Liver (tissue), 8 donors: ENCODE measurements at regions not wholly inside any gene's neighbourhood (a gene's known extent, or its start where the extent isn't known, plus 50 kb on each side); places are given as distances from the start of the nearest gene placed in this dataset.

ENCODE experiments used
- DNase-seq: peaks from one replicate; pipeline ENCODE4 v3.0.0-alpha.2; 2017; ENCODE audit warnings: low spot score
- H3K27ac ChIP-seq, 2 donors: one replicate each; pipeline ENCODE4 v1.7.0; 2013; ENCODE audit warnings: inconsistent platforms in 2 of 2, low read length in 2 of 2, control low read depth in 1 of 2, low read depth in 1 of 2, mild to moderate bottlenecking in 1 of 2
- H3K27me3 ChIP-seq, 4 donors: one replicate each; pipeline versions ENCODE4 v1.6.1 to v1.7.0; 2013; ENCODE audit warnings: low read length in 3 of 4, inconsistent platforms in 1 of 4, mild to moderate bottlenecking in 1 of 4, moderate library complexity in 1 of 4; ENCODE audit not compliant: control insufficient read depth in 4 of 4, insufficient read depth in 4 of 4
- H3K36me3 ChIP-seq, 4 donors: one replicate each; pipeline versions ENCODE4 v1.6.1 to v1.7.0; 2013; ENCODE audit warnings: low read length in 3 of 4, mild to moderate bottlenecking in 3 of 4, low read depth in 1 of 4, moderate library complexity in 1 of 4; ENCODE audit not compliant: control insufficient read depth in 4 of 4, insufficient read depth in 3 of 4
- H3K4me1 ChIP-seq, 4 donors: one replicate each; pipeline versions ENCODE4 v1.6.1 to v1.7.0; 2013; ENCODE audit warnings: low read length in 3 of 4, mild to moderate bottlenecking in 3 of 4, moderate library complexity in 1 of 4; ENCODE audit not compliant: control insufficient read depth in 4 of 4, insufficient read depth in 4 of 4
- H3K4me3 ChIP-seq, 3 donors: one replicate each; pipeline versions ENCODE4 v1.6.1 to v1.7.0; 2013; ENCODE audit warnings: low read length in 3 of 3, control low read depth in 1 of 3, low read depth in 1 of 3, mild to moderate bottlenecking in 1 of 3
- H3K9ac ChIP-seq, 2 donors: one replicate each; pipeline ENCODE4 v1.7.0; 2013; ENCODE audit warnings: low read length in 2 of 2, mild to moderate bottlenecking in 2 of 2, moderate library complexity in 2 of 2, control low read depth in 1 of 2, low read depth in 1 of 2
- H3K9me3 ChIP-seq, 4 donors: one replicate each; pipeline versions ENCODE4 v1.6.1 to v1.7.0; 2013; ENCODE audit warnings: low read length in 3 of 4; ENCODE audit not compliant: control insufficient read depth in 4 of 4
- EGR1 ChIP-seq, 2 donors: IDR thresholded peaks; 2 replicates each; pipeline ENCODE4 v1.6.1; 2016 to 2018; ENCODE audit warnings: antibody characterized with exemption in 2 of 2, low read depth in 2 of 2
- FOXA1 ChIP-seq: IDR thresholded peaks from 2 replicates; pipeline ENCODE4 v1.6.1; 2016; ENCODE audit warnings: antibody characterized with exemption
- FOXA2 ChIP-seq: IDR thresholded peaks from 2 replicates; pipeline ENCODE4 v1.6.1; 2016; ENCODE audit warnings: antibody characterized with exemption
- GABPA ChIP-seq, 2 donors: IDR thresholded peaks in 1 of 2; conservative IDR thresholded peaks in 1 of 2; 2 replicates each; pipeline ENCODE4 v1.6.1; 2016; ENCODE audit warnings: antibody characterized with exemption in 2 of 2, mild to moderate bottlenecking in 1 of 2, moderate library complexity in 1 of 2
- HNF4A ChIP-seq, 2 donors: conservative IDR thresholded peaks; 2 replicates each; pipeline ENCODE4 v1.6.1; 2016; ENCODE audit warnings: antibody characterized with exemption in 2 of 2, mild to moderate bottlenecking in 2 of 2
- HNF4G ChIP-seq: IDR thresholded peaks from 2 replicates; pipeline ENCODE4 v1.6.1; 2016; ENCODE audit warnings: antibody characterized with exemption
- JUND ChIP-seq, 2 donors: IDR thresholded peaks; 2 replicates each; pipeline ENCODE4 v1.6.1; 2016; ENCODE audit warnings: antibody characterized with exemption in 2 of 2
- NR2F2 ChIP-seq: IDR thresholded peaks from 2 replicates; pipeline ENCODE4 v1.6.1; 2016; ENCODE audit warnings: antibody characterized with exemption
- RAD21 ChIP-seq, 2 donors: IDR thresholded peaks; 2 replicates each; pipeline ENCODE4 v1.6.1; 2016; ENCODE audit warnings: antibody characterized with exemption in 2 of 2, mild to moderate bottlenecking in 2 of 2
- TAF1 ChIP-seq: conservative IDR thresholded peaks from 2 replicates; pipeline ENCODE4 v1.6.1; 2016; ENCODE audit warnings: antibody characterized with exemption, mild to moderate bottlenecking
- WGBS: extraction: QIAGEN DNeasy Blood & Tissue Kit; methylation state at CpG from one replicate; pipeline ENCODE4 v1.1.7; 2013; 5-methylcytosine and 5-hydroxymethylcytosine counted together
- TF ChIP-seq, protein P1 (sequence below): IDR thresholded peaks from 2 replicates; pipeline ENCODE4 v1.6.1; 2016; ENCODE audit warnings: antibody characterized with exemption
- TF ChIP-seq, protein P2 (sequence below): fragments of 150-350 bp; IDR thresholded peaks from 2 replicates; pipeline ENCODE4 v1.5.1; 2017; ENCODE audit warnings: improper control_type of control experiment, low read depth, low read length; ENCODE audit not compliant: missing input control
- TF ChIP-seq, protein P3 (sequence below): IDR thresholded peaks from 2 replicates; pipeline ENCODE4 v1.6.1; 2016; ENCODE audit warnings: antibody characterized with exemption, mild to moderate bottlenecking
- donor health status: healthy.
- donor health status: healthy.
- donor health status: healthy.
- donor health status: healthy.
- donor health status: healthy.

- no peak for DNase-seq
- Histone ChIP-seq H3K9ac (no peak overlapping the region), H3K4me1 (peaks cover 0 to 6% (median 2%) of the 10 kb centered on the region in 4 donors), H3K36me3 (no peaks in the 10 kb centered on the region), H3K27ac (no peak overlapping the region), H3K4me3 (no peak overlapping the region), H3K27me3 (no peaks in the 10 kb centered on the region), H3K9me3 (peaks cover 0 to 2% (median 0%) of the 10 kb centered on the region in 4 donors)
- WGBS, result 94% methylated on average over 5 of the region's 5 CpGs
- TF ChIP-seq, protein P1, sequence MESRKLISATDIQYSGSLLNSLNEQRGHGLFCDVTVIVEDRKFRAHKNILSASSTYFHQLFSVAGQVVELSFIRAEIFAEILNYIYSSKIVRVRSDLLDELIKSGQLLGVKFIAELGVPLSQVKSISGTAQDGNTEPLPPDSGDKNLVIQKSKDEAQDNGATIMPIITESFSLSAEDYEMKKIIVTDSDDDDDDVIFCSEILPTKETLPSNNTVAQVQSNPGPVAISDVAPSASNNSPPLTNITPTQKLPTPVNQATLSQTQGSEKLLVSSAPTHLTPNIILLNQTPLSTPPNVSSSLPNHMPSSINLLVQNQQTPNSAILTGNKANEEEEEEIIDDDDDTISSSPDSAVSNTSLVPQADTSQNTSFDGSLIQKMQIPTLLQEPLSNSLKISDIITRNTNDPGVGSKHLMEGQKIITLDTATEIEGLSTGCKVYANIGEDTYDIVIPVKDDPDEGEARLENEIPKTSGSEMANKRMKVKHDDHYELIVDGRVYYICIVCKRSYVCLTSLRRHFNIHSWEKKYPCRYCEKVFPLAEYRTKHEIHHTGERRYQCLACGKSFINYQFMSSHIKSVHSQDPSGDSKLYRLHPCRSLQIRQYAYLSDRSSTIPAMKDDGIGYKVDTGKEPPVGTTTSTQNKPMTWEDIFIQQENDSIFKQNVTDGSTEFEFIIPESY, result no peak
- no peak for TF ChIP-seq FOXA2
- no peak for TF ChIP-seq NR2F2
- TF ChIP-seq, protein P2, sequence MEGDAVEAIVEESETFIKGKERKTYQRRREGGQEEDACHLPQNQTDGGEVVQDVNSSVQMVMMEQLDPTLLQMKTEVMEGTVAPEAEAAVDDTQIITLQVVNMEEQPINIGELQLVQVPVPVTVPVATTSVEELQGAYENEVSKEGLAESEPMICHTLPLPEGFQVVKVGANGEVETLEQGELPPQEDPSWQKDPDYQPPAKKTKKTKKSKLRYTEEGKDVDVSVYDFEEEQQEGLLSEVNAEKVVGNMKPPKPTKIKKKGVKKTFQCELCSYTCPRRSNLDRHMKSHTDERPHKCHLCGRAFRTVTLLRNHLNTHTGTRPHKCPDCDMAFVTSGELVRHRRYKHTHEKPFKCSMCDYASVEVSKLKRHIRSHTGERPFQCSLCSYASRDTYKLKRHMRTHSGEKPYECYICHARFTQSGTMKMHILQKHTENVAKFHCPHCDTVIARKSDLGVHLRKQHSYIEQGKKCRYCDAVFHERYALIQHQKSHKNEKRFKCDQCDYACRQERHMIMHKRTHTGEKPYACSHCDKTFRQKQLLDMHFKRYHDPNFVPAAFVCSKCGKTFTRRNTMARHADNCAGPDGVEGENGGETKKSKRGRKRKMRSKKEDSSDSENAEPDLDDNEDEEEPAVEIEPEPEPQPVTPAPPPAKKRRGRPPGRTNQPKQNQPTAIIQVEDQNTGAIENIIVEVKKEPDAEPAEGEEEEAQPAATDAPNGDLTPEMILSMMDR, result no peak
- TF ChIP-seq TAF1, result no peak
- no peak for TF ChIP-seq RAD21 (IDR thresholded peaks at IDR 0.05)
- TF ChIP-seq FOXA1, result no peak
- no peak for TF ChIP-seq HNF4A (conservative IDR thresholded peaks at IDR 0.05)
- TF ChIP-seq, protein P3, sequence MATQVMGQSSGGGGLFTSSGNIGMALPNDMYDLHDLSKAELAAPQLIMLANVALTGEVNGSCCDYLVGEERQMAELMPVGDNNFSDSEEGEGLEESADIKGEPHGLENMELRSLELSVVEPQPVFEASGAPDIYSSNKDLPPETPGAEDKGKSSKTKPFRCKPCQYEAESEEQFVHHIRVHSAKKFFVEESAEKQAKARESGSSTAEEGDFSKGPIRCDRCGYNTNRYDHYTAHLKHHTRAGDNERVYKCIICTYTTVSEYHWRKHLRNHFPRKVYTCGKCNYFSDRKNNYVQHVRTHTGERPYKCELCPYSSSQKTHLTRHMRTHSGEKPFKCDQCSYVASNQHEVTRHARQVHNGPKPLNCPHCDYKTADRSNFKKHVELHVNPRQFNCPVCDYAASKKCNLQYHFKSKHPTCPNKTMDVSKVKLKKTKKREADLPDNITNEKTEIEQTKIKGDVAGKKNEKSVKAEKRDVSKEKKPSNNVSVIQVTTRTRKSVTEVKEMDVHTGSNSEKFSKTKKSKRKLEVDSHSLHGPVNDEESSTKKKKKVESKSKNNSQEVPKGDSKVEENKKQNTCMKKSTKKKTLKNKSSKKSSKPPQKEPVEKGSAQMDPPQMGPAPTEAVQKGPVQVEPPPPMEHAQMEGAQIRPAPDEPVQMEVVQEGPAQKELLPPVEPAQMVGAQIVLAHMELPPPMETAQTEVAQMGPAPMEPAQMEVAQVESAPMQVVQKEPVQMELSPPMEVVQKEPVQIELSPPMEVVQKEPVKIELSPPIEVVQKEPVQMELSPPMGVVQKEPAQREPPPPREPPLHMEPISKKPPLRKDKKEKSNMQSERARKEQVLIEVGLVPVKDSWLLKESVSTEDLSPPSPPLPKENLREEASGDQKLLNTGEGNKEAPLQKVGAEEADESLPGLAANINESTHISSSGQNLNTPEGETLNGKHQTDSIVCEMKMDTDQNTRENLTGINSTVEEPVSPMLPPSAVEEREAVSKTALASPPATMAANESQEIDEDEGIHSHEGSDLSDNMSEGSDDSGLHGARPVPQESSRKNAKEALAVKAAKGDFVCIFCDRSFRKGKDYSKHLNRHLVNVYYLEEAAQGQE, result no peak
- no peak for TF ChIP-seq EGR1 (IDR thresholded peaks at IDR 0.05; ENCODE audit: low read depth in 2 of 2)
- no peak for TF ChIP-seq HNF4G
- TF ChIP-seq GABPA (IDR thresholded peaks at IDR 0.05 in 1 of 2, conservative IDR thresholded peaks at IDR 0.05 in 1 of 2), result no peak
Measured at GRCh38 chr2:111627256-111627655, 256.7 kb downstream of the ANAPC1 start.

GRCh38 chr2:111628221-111628620 is 255.8 kb downstream of the ANAPC1 start:
- Histone ChIP-seq H3K4me1 (peaks cover 0 to 6% (median 2%) of the 10 kb centered on the region in 4 donors), H3K4me3 (no peak overlapping the region), H3K27me3 (no peaks in the 10 kb centered on the region), H3K27ac (no peak overlapping the region), H3K9me3 (peaks cover 0 to 2% (median 0%) of the 10 kb centered on the region in 4 donors), H3K9ac (no peak overlapping the region), H3K36me3 (no peaks in the 10 kb centered on the region)
- TF ChIP-seq, protein P2, result no peak
- no peak for TF ChIP-seq JUND (IDR thresholded peaks at IDR 0.05)
- WGBS, result 98% methylated on average over 1 of the region's 1 CpG
- no peak for DNase-seq
